ENCODE measurements at regions not wholly inside any gene's neighbourhood (a gene's known extent, or its start where the extent isn't known, plus 50 kb on each side); places are given as distances from the start of the nearest gene placed in this dataset.

- no peak overlapping the region for H3K4me2 ChIP-seq (ENCODE audit: low read length)
- no peaks in the 10 kb centered on the region for H3F3A ChIP-seq (ENCODE audit: insufficient read depth, low read length)
- no peak overlapping the region for H3K27ac ChIP-seq (ENCODE audit: low read depth, low read length, poor library complexity, severe bottlenecking)
- H3K9ac ChIP-seq (ENCODE audit: low read length) = no peak overlapping the region
- no peaks in the 10 kb centered on the region for H3K36me3 ChIP-seq (ENCODE audit: insufficient read depth, low read length)
- no peak overlapping the region for H2AFZ ChIP-seq (ENCODE audit: low read length)
- H3K79me2 ChIP-seq (ENCODE audit: insufficient read depth, low read length) = no peaks in the 10 kb centered on the region
- H3K4me1 ChIP-seq (ENCODE audit: insufficient read depth, low read length, severe bottlenecking) = no peaks in the 10 kb centered on the region
- no peaks in the 10 kb centered on the region for H4K20me1 ChIP-seq (ENCODE audit: insufficient read depth, low read length)
- no peak overlapping the region for H3K4me3 ChIP-seq (ENCODE audit: low read depth, low read length, poor library complexity, severe bottlenecking)
- no peaks in the 10 kb centered on the region for H3K9me2 ChIP-seq (ENCODE audit: low read depth, low read length)
- H3K27me3 ChIP-seq (ENCODE audit: insufficient read depth, low read length) = no peaks in the 10 kb centered on the region
- H3K9me3 ChIP-seq (ENCODE audit: low read length) = no peaks in the 10 kb centered on the region
- TF ChIP-seq, protein P1, sequence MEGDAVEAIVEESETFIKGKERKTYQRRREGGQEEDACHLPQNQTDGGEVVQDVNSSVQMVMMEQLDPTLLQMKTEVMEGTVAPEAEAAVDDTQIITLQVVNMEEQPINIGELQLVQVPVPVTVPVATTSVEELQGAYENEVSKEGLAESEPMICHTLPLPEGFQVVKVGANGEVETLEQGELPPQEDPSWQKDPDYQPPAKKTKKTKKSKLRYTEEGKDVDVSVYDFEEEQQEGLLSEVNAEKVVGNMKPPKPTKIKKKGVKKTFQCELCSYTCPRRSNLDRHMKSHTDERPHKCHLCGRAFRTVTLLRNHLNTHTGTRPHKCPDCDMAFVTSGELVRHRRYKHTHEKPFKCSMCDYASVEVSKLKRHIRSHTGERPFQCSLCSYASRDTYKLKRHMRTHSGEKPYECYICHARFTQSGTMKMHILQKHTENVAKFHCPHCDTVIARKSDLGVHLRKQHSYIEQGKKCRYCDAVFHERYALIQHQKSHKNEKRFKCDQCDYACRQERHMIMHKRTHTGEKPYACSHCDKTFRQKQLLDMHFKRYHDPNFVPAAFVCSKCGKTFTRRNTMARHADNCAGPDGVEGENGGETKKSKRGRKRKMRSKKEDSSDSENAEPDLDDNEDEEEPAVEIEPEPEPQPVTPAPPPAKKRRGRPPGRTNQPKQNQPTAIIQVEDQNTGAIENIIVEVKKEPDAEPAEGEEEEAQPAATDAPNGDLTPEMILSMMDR (IDR thresholded peaks at IDR 0.05; ENCODE audit: low read length) = no peak
- no peak for TF ChIP-seq EZH2 (IDR thresholded peaks at IDR 0.05; ENCODE audit: borderline replicate concordance, low read length)
Observed at GRCh38 chr4:52201715-52202114, 150.6 kb downstream of the SPATA18 start.

DNA sequence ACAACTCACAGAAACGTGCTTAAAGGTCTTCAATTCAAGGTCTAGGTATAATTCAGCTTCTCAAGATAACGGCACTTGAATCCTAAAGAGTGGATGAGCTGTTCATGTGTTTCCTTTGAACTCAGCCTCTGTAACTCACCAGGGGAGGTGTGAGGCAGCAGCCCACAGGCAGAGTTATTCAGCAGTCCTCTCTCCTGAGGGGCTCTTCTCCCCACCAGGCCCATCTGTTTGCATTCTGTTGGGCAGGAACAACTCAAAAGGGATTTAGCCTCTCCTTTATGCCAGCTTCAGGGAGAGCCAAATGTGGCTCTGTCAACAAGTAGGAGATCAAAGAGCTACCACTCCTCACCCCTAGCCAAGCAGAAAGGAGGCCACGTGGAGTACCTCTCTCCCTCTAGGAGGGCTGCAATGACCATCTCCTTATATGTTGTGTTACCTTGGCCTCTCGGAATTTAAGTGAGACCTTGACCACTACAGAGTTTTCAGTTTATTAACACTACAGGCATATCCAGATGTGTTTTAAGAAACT is 151.2 kb downstream of the SPATA18 start:
- no peaks in the 10 kb centered on the region for H3K79me2 ChIP-seq (ENCODE audit: insufficient read depth, low read length)
- no peak overlapping the region for H3K9ac ChIP-seq (ENCODE audit: low read length)
- no peak overlapping the region for H3K4me3 ChIP-seq (ENCODE audit: low read depth, low read length, poor library complexity, severe bottlenecking)
- H2AFZ ChIP-seq (ENCODE audit: low read length) = no peak overlapping the region
- H3K9me3 ChIP-seq (ENCODE audit: low read length) = no peaks in the 10 kb centered on the region
- no peaks in the 10 kb centered on the region for H3K36me3 ChIP-seq (ENCODE audit: insufficient read depth, low read length)
- H3K27me3 ChIP-seq (ENCODE audit: insufficient read depth, low read length) = no peaks in the 10 kb centered on the region
- no peak overlapping the region for H3K27ac ChIP-seq (ENCODE audit: low read depth, low read length, poor library complexity, severe bottlenecking)
- no peaks in the 10 kb centered on the region for H3K4me1 ChIP-seq (ENCODE audit: insufficient read depth, low read length, severe bottlenecking)
- no peaks in the 10 kb centered on the region for H3F3A ChIP-seq (ENCODE audit: insufficient read depth, low read length)
- TF ChIP-seq EZH2 (IDR thresholded peaks at IDR 0.05; ENCODE audit: borderline replicate concordance, low read length) = no peak
- TF ChIP-seq, protein P1 (IDR thresholded peaks at IDR 0.05; ENCODE audit: low read length) = no peak
- no peaks in the 10 kb centered on the region for H3K9me2 ChIP-seq (ENCODE audit: low read depth, low read length)
- no peak overlapping the region for H3K4me2 ChIP-seq (ENCODE audit: low read length)
- H4K20me1 ChIP-seq (ENCODE audit: insufficient read depth, low read length) = no peaks in the 10 kb centered on the region

DNA sequence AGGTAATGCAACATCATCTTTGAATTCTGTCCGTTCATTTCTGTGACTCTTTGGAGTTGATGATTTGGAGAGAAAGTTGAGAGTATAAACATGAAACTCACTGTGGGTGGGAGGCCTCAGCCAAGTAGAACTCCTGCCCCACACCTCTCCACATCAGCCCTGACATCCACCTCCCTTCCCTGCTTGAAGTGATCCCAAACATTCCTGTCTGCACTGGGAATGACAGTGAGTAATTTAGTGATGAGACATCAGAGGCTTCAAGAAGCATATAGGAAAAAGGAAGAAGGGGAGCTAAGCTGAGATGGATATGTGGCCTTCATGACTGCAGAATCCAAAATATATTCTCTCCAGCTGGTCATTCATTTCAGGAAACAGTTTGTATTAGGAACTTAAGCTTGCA is 151.8 kb downstream of the SPATA18 start:
- H3K36me3 ChIP-seq (ENCODE audit: insufficient read depth, low read length) = no peaks in the 10 kb centered on the region
- TF ChIP-seq, protein P1 (IDR thresholded peaks at IDR 0.05; ENCODE audit: low read length) = no peak
- no peak for TF ChIP-seq EZH2 (IDR thresholded peaks at IDR 0.05; ENCODE audit: borderline replicate concordance, low read length)
- H3K4me1 ChIP-seq (ENCODE audit: insufficient read depth, low read length, severe bottlenecking) = no peaks in the 10 kb centered on the region
- no peak overlapping the region for H3K9ac ChIP-seq (ENCODE audit: low read length)
- H3K27me3 ChIP-seq (ENCODE audit: insufficient read depth, low read length) = no peaks in the 10 kb centered on the region
- H2AFZ ChIP-seq (ENCODE audit: low read length) = no peak overlapping the region
- H4K20me1 ChIP-seq (ENCODE audit: insufficient read depth, low read length) = no peaks in the 10 kb centered on the region
- H3F3A ChIP-seq (ENCODE audit: insufficient read depth, low read length) = no peaks in the 10 kb centered on the region
- H3K4me3 ChIP-seq (ENCODE audit: low read depth, low read length, poor library complexity, severe bottlenecking) = no peak overlapping the region
- H3K9me2 ChIP-seq (ENCODE audit: low read depth, low read length) = no peaks in the 10 kb centered on the region
- H3K27ac ChIP-seq (ENCODE audit: low read depth, low read length, poor library complexity, severe bottlenecking) = no peak overlapping the region
- no peaks in the 10 kb centered on the region for H3K79me2 ChIP-seq (ENCODE audit: insufficient read depth, low read length)
- no peak overlapping the region for H3K4me2 ChIP-seq (ENCODE audit: low read length)
- no peaks in the 10 kb centered on the region for H3K9me3 ChIP-seq (ENCODE audit: low read length)
